K562 (cell line): ENCODE measurements at regions not wholly inside any gene's neighbourhood (a gene's known extent, or its start where the extent isn't known, plus 50 kb on each side); places are given as distances from the start of the nearest gene placed in this dataset.

Experiments used
- ATAC-seq: fragments of 200-7000 bp; cut with Tn5 transposase; 3 replicates; pipeline ENCODE4 v1.9.1; 2020; ENCODE audit warnings: moderate library complexity
- BruUV-seq: library from RNA; stranded (reverse); fragments of 400-500 nt; replicated peaks from 2 replicates; lab custom pipeline; 2021; lab: Mats Ljungman, UMichigan
- CTCF ChIA-PET: fragments of 300-600 bp; formaldehyde crosslinking; extraction: SDS; loops from one replicate; lab custom pipeline; 2021; ENCODE audit warnings: low intra/inter-chr PET ratio; lab: Yijun Ruan, JAX
- POLR2A ChIA-PET: fragments of 300-600, 350-650 bp; sonication (Branson Sonifier 250); formaldehyde crosslinking; extraction: SDS; loops from one replicate; lab custom pipeline; 2021; ENCODE audit warnings: antibody characterized with exemption, inconsistent platforms; lab: Yijun Ruan, JAX
- DNase-seq, 4 experiments: peaks; one replicate each; pipeline versions ENCODE4 v3.0.0 to v3.0.0-alpha.2; 2011 to 2018; ENCODE audit warnings: low spot score in 3 of 4, mixed read lengths in 3 of 4; ENCODE audit errors: extremely low read depth in 1 of 4
- FAIRE-seq: peaks from 2 replicates; lab custom pipeline; 2011; peaks lifted over from hg19 to GRCh38; lab: Jason Lieb, UNC
- H2AFZ ChIP-seq: 2 replicates; pipeline ENCODE4 v1.6.0; 2011; ENCODE audit warnings: low read depth, low read length, control low read depth, inconsistent platforms
- H3K27ac ChIP-seq: fragments of 200-600 bp; 3 replicates; pipeline ENCODE4 v1.8.0; 2011; ENCODE audit warnings: low read depth, mild to moderate bottlenecking, control low read depth, inconsistent platforms, low read length, moderate library complexity, mixed read lengths; ENCODE audit errors: extremely low read depth
- H3K27me3 ChIP-seq, 2 experiments: fragments of 300-600 bp in 1 of 2; 2 replicates in 1 of 2; 3 replicates in 1 of 2; pipeline versions ENCODE4 v1.6.0 to v1.8.0; 2011; ENCODE audit warnings: inconsistent platforms in 2 of 2, low read length in 2 of 2, mild to moderate bottlenecking in 1 of 2, mixed read lengths in 1 of 2, moderate library complexity in 1 of 2; ENCODE audit not compliant: control insufficient read depth in 2 of 2, insufficient read depth in 2 of 2
- H3K36me3 ChIP-seq: fragments of 300-600 bp; 3 replicates; pipeline ENCODE4 v1.8.0; 2011; ENCODE audit warnings: mild to moderate bottlenecking, low read length, inconsistent platforms; ENCODE audit not compliant: control insufficient read depth, insufficient read depth
- H3K4me1 ChIP-seq, 2 experiments: fragments of 200-600 bp in 1 of 2; replicated peaks in 1 of 2; 2 replicates in 1 of 2; 3 replicates in 1 of 2; pipeline versions ENCODE4 v1.5.1 to v1.8.0; 2011; ENCODE audit warnings: inconsistent platforms in 2 of 2, low read length in 2 of 2, mild to moderate bottlenecking in 1 of 2, mixed read lengths in 1 of 2, moderate library complexity in 1 of 2; ENCODE audit not compliant: control insufficient read depth in 2 of 2, insufficient read depth in 2 of 2
- H3K4me2 ChIP-seq: 2 replicates; pipeline ENCODE4 v1.6.1; 2011; ENCODE audit warnings: low read length, control low read depth, inconsistent platforms, mixed read lengths; ENCODE audit not compliant: insufficient read depth
- H3K4me3 ChIP-seq: fragments of 200-600 bp; sonication (generic), shearing (Covaris generic); 2 replicates; pipeline ENCODE4 v1.5.1; 2016; ENCODE audit warnings: control low read depth, inconsistent platforms
- H3K79me2 ChIP-seq: fragments of 200-600 bp; 3 replicates; pipeline ENCODE4 v1.8.0; 2011; ENCODE audit warnings: low read length, inconsistent platforms; ENCODE audit not compliant: control insufficient read depth, insufficient read depth
- H3K9ac ChIP-seq, 2 experiments: 2 replicates each; pipeline versions ENCODE4 v1.6.0 to v1.6.1; 2011; ENCODE audit warnings: low read depth in 2 of 2, low read length in 2 of 2, control low read depth in 1 of 2, inconsistent platforms in 1 of 2, mild to moderate bottlenecking in 1 of 2, mixed read lengths in 1 of 2; ENCODE audit not compliant: insufficient read depth in 1 of 2
- H3K9me1 ChIP-seq: one replicate; pipeline ENCODE4 v1.6.0; 2011; ENCODE audit warnings: inconsistent platforms, mild to moderate bottlenecking, low read length, moderate library complexity; ENCODE audit not compliant: control insufficient read depth, insufficient read depth
- H3K9me3 ChIP-seq: replicated peaks from 2 replicates; pipeline ENCODE4 v1.5.1; 2011; ENCODE audit warnings: low read depth, low read length, inconsistent platforms; ENCODE audit not compliant: control insufficient read depth, insufficient read depth
- H4K20me1 ChIP-seq: replicated peaks from 2 replicates; pipeline ENCODE4 v1.6.1; 2011; ENCODE audit warnings: low read length, inconsistent platforms, mixed read lengths; ENCODE audit not compliant: control insufficient read depth, insufficient read depth
- BCOR ChIP-seq: fragments of 450-650 bp; IDR thresholded peaks from 2 replicates; pipeline ENCODE4 v1.6.1; 2016
- CREB1 ChIP-seq, 2 experiments: sonication (generic) in 1 of 2; formaldehyde crosslinking in 1 of 2; IDR thresholded peaks; 2 replicates each; pipeline versions ENCODE4 v1.6.1 to v1.8.0; 2012 to 2022; ENCODE audit warnings: inconsistent platforms in 1 of 2, mild to moderate bottlenecking in 1 of 2, missing genetic modification reagents in 1 of 2, moderate library complexity in 1 of 2
- EGR1 ChIP-seq: fragments of 450-650 bp; conservative IDR thresholded peaks from 2 replicates; pipeline ENCODE4 v1.6.1; 2017; ENCODE audit warnings: mild to moderate bottlenecking
- PTBP1 ChIP-seq: fragments of 200-400 bp; formaldehyde crosslinking; IDR thresholded peaks from 2 replicates; pipeline ENCODE4 v1.6.1; 2017; ENCODE audit warnings: low read depth, low read length
- SMAD3 ChIP-seq: fragments of 450-650 bp; formaldehyde crosslinking; conservative IDR thresholded peaks from 2 replicates; pipeline ENCODE4 v1.4.0; 2020; ENCODE audit warnings: mild to moderate bottlenecking
- SMAD4 ChIP-seq: fragments of 250-450 bp; sonication (Bioruptor Pico); conservative IDR thresholded peaks from 2 replicates; pipeline ENCODE4 v1.8.0; 2021; ENCODE audit warnings: inconsistent platforms, mild to moderate bottlenecking, moderate library complexity
- ZC3H4 ChIP-seq: sonication (generic); formaldehyde crosslinking; IDR thresholded peaks from 2 replicates; pipeline ENCODE4 v1.9.0; 2021; ENCODE audit warnings: missing genetic modification reagents, borderline replicate concordance
- ZFX ChIP-seq: sonication (generic); formaldehyde crosslinking; IDR thresholded peaks from 2 replicates; pipeline ENCODE4 v1.8.0; 2022; ENCODE audit warnings: mild to moderate bottlenecking, missing genetic modification reagents, moderate library complexity
- ZNF133 ChIP-seq: fragments of 250-450 bp; sonication (Bioruptor Pico); IDR thresholded peaks from 2 replicates; pipeline ENCODE4 v1.4.0; 2020; ENCODE audit warnings: mild to moderate bottlenecking
- ZNF436 ChIP-seq: fragments of 250-450, 450-650 bp; sonication (Bioruptor Pico); formaldehyde crosslinking; IDR thresholded peaks from 2 replicates; pipeline ENCODE4 v1.7.0; 2020; ENCODE audit warnings: mild to moderate bottlenecking
- WGBS: fragments of 100-300 bp; shearing (Covaris generic); methylation state at CpG from one replicate; pipeline ENCODE4 v1.1.6; 2016; ENCODE audit warnings: low coverage, mixed read lengths; ENCODE audit not compliant: insufficient coverage; ENCODE audit errors: missing lambda C conversion rate; 5-methylcytosine and 5-hydroxymethylcytosine counted together
- in situ Hi-C: fragments of 300-500 bp; cut with MboI; formaldehyde crosslinking; loops from 4 replicates; pipeline ENCODE4 v1.15.0; 2018; ENCODE audit warnings: inconsistent platforms, mixed read lengths
- intact Hi-C: fragments of 100-400 bp; cut with micrococcal nuclease; formaldehyde crosslinking; loops from 2 replicates; pipeline ENCODE4 v1.14.2; 2022
- TF ChIP-seq, protein P1 (sequence below): conservative IDR thresholded peaks from 2 replicates; pipeline ENCODE4 v1.6.1; 2011; ENCODE audit warnings: low read depth, mild to moderate bottlenecking, low read length; ENCODE audit not compliant: control insufficient read depth
- TF ChIP-seq, protein P2 (sequence below): sonication (generic); formaldehyde crosslinking; IDR thresholded peaks from 2 replicates; pipeline ENCODE4 v1.8.1; 2023; ENCODE audit warnings: missing genetic modification reagents, mild to moderate bottlenecking, borderline replicate concordance

DNA sequence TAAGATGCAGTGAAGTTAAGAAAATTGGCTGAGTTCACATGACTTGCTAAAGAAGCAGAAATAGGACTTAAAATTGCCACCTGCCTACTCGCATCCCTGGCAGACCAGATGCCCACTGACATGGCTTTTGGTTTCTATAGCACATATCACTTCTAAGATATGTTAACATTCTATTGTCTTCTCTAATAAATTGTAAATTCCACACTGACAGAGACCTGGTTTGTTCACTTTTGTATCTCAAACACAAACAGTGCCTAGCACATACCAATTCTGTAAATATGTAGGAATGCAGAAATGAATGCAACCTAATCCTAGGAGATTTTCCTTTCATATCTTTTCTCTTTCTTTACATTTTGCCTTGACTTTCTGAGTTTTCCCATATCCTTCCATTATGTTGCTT, 1047.6 kb downstream of the AACS start:
- FAIRE-seq: no peak
- no peak overlapping the region for H2AFZ ChIP-seq
- H3K4me2 ChIP-seq: no peak overlapping the region
- POLR2A ChIA-PET: no interaction called here
- H4K20me1 ChIP-seq: no peaks in the 10 kb centered on the region
- in situ Hi-C loops: no loop called here
- BruUV-seq: no TSS peak
- no peak overlapping the region for H3K4me3 ChIP-seq
- H3K9me3 ChIP-seq: no peaks in the 10 kb centered on the region
- H3K36me3 ChIP-seq: no peaks in the 10 kb centered on the region
- no peaks in the 10 kb centered on the region for H3K79me2 ChIP-seq
- no peak for ATAC-seq
- no peaks in the 10 kb centered on the region for H3K27me3 ChIP-seq
- no peak for TF ChIP-seq SMAD3 (CRISPR knock-in tag)
- TF ChIP-seq ZC3H4: no peak
- TF ChIP-seq SMAD4: no peak
- TF ChIP-seq, protein P1, sequence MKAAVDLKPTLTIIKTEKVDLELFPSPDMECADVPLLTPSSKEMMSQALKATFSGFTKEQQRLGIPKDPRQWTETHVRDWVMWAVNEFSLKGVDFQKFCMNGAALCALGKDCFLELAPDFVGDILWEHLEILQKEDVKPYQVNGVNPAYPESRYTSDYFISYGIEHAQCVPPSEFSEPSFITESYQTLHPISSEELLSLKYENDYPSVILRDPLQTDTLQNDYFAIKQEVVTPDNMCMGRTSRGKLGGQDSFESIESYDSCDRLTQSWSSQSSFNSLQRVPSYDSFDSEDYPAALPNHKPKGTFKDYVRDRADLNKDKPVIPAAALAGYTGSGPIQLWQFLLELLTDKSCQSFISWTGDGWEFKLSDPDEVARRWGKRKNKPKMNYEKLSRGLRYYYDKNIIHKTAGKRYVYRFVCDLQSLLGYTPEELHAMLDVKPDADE: no peak
- TF ChIP-seq PTBP1: no peak
- TF ChIP-seq ZNF133 (CRISPR knock-in tag): no peak
- TF ChIP-seq ZNF436 (CRISPR knock-in tag): no peak
- no peak for TF ChIP-seq EGR1
- TF ChIP-seq, protein P2, sequence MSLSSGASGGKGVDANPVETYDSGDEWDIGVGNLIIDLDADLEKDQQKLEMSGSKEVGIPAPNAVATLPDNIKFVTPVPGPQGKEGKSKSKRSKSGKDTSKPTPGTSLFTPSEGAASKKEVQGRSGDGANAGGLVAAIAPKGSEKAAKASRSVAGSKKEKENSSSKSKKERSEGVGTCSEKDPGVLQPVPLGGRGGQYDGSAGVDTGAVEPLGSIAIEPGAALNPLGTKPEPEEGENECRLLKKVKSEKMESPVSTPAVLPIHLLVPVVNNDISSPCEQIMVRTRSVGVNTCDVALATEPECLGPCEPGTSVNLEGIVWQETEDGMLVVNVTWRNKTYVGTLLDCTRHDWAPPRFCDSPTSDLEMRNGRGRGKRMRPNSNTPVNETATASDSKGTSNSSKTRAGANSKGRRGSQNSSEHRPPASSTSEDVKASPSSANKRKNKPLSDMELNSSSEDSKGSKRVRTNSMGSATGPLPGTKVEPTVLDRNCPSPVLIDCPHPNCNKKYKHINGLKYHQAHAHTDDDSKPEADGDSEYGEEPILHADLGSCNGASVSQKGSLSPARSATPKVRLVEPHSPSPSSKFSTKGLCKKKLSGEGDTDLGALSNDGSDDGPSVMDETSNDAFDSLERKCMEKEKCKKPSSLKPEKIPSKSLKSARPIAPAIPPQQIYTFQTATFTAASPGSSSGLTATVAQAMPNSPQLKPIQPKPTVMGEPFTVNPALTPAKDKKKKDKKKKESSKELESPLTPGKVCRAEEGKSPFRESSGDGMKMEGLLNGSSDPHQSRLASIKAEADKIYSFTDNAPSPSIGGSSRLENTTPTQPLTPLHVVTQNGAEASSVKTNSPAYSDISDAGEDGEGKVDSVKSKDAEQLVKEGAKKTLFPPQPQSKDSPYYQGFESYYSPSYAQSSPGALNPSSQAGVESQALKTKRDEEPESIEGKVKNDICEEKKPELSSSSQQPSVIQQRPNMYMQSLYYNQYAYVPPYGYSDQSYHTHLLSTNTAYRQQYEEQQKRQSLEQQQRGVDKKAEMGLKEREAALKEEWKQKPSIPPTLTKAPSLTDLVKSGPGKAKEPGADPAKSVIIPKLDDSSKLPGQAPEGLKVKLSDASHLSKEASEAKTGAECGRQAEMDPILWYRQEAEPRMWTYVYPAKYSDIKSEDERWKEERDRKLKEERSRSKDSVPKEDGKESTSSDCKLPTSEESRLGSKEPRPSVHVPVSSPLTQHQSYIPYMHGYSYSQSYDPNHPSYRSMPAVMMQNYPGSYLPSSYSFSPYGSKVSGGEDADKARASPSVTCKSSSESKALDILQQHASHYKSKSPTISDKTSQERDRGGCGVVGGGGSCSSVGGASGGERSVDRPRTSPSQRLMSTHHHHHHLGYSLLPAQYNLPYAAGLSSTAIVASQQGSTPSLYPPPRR (CRISPR knock-in tag): no peak
- TF ChIP-seq BCOR: no peak
- no peak for TF ChIP-seq CREB1 (IDR thresholded peaks at IDR 0.05)
- no peak for TF ChIP-seq CREB1 (CRISPR knock-in tag; IDR thresholded peaks at IDR 0.05)
- TF ChIP-seq ZFX: no peak
- TF ChIP-seq, all 486 proteins: peak for 0
- no peak for DNase-seq
- intact Hi-C loops: no loop called here
- WGBS: 0% methylated on average over 1 of the region's 1 CpG
- no peak overlapping the region for H3K27ac ChIP-seq
- H3K4me1 ChIP-seq: no peaks in the 10 kb centered on the region
- no peak overlapping the region for H3K9ac ChIP-seq
- H3K9me1 ChIP-seq: no peaks in the 10 kb centered on the region
- CTCF ChIA-PET: no interaction called here
